Fibroblast of skin of right biceps (primary cell): ENCODE measurements at regions not wholly inside any gene's neighbourhood (a gene's known extent, or its start where the extent isn't known, plus 50 kb on each side); places are given as distances from the start of the nearest gene placed in this dataset.

Experiments used
- DNase-seq: peaks from one replicate; pipeline ENCODE4 v3.0.0-alpha.2; 2013

DNA sequence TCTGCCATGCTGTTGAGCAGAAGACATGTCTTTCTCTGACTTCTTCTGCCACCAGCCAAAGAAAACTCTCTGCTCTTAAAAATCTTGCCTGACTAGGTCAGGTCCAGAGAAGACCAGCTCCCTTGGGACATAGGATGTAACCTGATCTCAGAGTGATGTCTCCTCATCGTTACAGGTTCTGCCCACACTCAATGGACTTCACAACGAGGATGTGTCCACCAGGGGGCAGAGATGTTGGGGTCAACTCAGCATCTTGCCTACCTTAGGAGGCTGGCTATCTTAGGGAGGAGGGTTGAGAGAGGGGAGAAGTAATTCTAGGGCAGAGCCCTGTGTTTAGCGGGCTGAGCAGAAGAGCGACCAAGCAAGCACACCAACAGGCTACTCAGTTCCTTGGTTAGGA, 207.6 kb upstream of the CDH4 start:
- no peak for DNase-seq

DNA sequence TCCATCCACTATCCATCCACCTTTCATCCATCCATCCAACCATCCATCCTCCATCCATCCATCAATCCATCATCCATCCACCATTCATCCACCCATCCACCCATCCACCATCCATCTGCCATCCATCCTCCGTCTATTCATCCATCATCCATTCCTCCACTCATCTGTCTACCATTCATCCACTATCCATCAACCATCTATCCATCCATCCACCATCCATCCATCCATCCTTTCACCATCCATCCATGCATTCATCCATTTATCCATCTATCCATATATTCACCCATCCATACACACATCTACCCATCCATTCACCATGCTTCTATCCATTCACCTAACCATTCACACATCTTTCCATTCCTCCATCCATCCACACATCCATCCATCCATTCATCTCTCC, 207.0 kb upstream of the CDH4 start:
- DNase-seq: no peak

DNA sequence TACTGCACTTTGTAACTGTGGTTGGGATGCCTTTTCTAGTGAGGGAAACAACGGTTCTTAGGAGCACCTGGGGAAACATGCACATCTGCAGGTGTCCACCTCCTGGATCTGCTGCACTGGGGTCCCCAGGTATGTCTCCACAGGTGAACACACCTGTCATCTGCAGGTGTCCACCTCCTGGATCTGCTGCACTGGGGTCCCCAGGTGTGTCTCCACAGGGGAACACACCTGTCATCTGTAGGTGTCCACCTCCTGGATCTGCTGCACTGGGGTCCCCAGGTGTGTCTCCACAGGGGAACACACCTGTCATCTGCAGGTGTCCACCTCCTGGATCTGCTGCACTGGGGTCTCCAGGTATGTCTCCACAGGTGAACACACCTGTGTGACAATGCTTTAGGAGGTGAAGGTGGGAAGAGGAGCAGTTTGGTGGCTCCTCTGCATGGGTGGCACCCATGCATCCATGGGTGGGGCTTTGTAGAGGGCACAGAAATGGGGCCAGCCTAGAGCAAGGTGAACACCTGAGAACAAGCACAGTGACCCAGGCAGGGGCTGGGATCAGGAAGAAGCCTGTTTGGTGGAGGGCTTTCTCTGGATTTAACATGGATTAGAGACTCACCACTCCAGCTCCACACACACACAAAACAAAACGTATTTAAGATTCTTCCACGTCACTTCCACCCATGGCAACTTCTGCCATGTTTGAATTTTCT, 206.0 kb upstream of the CDH4 start:
- no peak for DNase-seq

- no peak for DNase-seq
Measured at GRCh38 chr20:61046721-61047351, 205.2 kb upstream of the CDH4 start.

GRCh38 chr20:61047515-61047914, 204.5 kb upstream of the CDH4 start:
- DNase-seq: no peak

- DNase-seq: no peak
Measured at GRCh38 chr20:61048302-61048701, 203.8 kb upstream of the CDH4 start.

DNA sequence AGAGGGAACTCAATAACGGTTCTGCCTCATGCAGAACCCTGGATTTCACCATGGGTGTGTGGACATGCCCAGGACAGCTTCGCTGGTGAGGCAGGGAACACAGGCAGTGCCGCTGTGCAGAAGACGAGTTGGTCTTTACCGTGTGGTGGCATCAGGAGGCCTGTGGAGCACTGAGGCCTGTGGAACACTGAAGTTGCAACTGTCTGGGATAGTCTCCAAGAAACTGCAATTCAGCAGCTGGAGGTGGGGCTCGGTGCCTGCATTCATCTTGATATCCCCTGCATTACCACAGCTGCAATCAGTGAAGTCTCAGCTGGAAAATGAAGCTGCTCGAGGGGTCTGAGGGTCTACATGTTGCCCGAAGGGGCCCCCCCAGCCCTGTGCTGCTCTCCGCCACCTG, 202.4 kb upstream of the CDH4 start:
- no peak for DNase-seq

DNA sequence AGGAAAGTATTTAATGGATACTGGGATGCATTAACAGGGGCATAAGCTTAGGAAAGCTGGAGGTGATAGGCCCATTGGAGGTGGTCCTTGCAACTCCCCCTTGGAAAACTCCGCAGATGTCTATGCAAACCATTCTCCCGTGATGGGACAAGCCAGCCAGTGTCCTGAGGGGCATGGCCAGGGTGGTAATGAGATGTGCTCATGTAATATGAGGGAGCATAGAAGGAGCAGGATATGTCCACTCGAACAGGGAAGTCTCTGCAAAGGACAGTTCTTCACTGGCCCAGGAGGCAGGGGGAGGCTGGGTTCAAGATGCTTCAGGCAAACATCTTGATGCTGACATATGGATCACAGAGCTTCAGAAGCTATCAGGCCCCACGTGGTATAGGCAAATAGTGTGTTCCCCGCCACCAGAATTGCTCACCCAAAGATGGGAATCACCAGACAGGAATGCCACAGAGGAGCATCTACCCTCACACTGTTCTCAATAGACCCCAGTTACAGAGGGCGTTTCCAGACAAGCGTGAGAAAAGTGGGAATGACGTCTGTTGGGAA, 201.6 kb upstream of the CDH4 start:
- no peak for DNase-seq

GRCh38 chr20:61052195-61052750, 199.8 kb upstream of the CDH4 start:
- no peak for DNase-seq

DNA sequence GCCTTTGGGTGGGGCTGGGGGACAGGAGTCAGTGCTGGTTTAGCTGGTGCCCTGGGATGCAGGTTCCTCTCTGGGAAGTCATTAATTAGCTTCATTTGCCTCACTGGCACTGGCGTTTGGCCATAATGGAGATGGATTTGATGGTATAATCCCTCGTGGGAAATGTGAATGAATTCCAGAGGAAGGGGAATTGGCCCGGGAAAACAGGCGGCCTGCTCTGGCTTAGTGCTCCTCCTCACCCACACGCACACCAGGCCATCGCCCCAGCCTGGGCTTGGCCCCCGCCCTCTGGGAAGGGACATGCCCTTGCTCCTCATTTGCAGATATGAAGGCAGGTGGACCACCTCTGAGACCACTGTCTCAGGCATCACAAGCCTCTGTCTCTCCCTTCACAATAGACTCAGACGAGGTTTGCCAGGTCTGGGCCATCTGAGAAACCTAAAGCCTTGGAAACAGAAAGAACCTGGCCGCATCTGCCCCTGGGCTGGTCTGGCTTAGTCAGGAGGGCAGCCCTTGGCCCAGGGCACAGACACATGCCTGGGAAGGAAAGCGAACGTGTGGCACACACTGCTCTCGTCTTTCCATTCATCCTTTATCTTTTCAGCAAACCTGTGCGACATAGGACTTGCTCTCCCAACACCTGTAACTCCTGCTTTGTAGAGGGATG, 199.2 kb upstream of the CDH4 start:
- DNase-seq: no peak

DNA sequence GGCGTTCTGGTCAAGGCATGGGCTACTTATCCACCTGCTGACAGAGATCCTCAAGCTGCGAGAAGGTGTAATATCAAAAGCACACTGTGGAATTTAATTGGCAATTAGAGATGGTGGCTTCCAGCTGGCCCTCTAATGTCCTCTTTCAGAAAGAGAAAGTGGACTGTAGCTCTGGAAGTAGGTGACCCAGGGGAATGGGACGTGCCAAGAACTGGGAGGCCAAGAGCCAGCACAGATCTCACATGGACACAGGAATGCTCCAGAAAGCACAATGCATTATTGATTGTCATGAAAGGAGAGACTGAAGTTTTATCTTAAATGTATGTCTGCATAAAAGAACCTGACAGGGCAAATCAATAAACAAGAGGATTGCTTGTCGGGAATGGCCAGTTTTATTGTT, 198.6 kb upstream of the CDH4 start:
- DNase-seq: no peak

- no peak for DNase-seq
Measured at GRCh38 chr20:61053889-61054288, 198.2 kb upstream of the CDH4 start.

DNA sequence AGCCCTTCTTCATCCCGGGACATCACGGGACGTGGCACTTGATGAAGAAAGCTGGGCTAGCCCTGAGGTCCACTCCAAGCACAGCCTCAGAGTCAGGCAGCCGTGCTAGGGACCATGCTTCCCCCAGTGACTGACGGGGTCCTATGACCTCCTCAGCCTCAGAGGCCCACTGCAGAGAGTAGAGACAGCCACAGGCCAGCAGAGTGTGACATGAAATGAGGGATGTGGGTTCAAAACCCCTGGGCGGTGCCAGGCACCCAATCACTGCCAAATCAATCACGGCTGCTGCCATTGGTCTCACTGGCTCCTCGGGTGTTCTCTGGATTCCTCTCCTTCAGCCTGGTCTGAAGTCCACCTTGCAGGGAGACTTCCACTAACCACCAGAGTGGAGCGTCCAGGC, 197.7 kb upstream of the CDH4 start:
- no peak for DNase-seq

DNA sequence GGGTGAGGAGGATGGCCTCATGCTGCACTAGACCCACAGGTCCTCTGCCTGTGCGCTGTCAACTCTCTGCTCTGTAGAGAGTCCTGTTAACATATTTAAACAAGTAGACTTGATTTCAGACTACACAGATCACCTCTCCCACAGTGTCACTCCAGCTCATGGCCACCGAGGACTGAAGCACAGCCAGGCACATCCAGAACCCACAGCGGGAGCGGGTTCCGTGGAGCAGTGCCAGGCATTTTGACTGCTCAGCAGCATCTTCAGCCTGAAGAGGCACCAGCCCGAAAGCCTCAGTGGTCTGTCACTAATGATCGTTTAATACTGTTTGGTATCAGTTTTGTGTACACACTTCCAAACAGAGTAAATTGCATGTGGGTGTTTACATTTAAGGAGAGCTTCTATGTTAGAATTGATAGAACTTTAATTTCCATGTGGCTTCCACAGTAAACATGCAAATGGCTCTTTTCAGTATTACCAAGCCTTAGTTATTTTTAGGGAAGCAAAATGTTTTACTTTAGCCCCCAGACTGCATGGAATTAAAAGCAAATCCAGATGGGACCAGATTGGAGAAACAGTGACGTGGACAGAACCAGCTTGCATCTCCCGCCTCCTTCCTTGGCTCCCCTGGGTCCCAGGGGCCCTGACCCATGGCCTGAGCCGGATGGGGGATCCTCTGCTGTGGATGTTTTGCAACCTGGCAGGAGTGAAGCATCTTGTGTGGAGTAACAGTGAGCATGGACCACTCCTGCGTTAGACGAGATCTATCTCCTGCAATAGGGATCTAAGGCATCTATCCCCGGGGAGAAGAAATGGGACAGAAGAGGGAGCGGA, 196.7 kb upstream of the CDH4 start:
- no peak for DNase-seq

DNA sequence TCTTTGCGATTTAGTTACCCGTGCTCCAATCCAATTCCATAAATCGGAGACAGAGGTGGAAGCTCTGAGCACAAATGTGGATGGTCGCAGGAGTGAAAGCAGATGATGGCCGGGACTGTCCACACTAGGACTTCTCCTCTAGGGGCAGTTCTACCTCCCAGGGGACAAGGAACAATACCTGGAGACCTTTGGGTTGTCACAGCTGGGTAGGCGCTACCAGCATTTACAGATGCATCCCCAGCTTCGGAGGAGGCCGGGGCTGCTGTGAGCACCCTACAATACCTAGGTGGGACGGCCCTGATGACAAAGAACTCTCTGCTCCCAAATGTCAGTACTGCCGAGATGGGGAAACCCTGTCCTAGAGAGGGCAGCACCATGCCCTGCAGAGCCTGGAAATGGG, 195.9 kb upstream of the CDH4 start:
- DNase-seq: no peak

GRCh38 chr20:61056627-61057442, 195.2 kb upstream of the CDH4 start:
- no peak for DNase-seq

DNA sequence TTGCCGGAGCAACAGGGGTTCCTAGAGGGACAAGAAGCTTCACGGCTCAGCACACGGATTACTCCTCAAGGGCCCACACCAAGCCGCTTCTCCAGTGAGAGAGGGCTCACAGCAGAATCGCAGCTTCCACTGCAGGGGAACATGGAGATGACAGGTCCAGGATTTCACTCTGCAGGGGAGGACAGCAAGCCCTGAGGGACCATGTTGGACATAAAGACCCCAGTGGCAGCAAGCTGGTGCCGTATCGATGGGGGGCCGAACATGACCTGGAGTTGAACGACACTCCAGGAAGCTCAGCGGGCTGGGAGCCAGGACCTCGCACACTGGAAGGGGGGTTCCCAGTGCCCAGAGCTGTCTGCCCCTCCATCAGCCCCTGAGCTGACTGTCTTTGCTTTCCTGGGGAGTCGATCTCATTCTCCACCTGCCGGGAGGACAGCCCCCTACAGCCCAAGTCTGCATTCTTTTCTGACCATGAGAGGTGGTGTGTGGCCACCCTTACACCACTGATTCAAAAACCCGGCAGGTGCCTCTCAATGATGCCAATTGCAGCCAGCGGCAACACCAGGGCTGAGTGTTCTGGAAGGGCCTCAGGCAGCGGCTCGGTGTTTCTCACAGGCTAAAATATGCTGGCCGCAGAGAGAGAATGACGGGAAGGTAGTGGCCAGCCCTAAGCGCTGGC, 194.5 kb upstream of the CDH4 start:
- no peak for DNase-seq

GRCh38 chr20:61061981-61062380, 190.1 kb upstream of the CDH4 start:
- no peak for DNase-seq

DNA sequence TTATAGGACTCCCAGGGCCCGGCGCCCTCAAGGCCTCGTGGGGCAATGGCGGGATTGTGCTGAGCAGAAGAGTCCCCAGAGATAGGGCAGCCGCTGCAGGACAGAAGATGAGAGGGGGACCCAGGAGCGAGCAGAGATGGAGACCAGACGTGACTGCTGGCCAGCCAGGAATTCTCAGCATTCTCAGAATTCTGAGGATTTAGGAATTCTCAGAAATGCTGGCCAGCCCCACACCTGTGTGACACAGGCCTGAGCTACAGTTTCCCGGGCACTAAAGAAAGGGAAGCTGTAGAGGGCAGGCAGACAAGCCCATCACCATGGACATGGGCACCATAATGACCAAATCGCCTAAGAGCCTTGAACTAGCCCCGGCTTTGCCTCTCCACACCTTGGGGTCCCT, 186.2 kb upstream of the CDH4 start:
- no peak for DNase-seq

GRCh38 chr20:61066526-61066925, 185.5 kb upstream of the CDH4 start:
- DNase-seq: no peak

DNA sequence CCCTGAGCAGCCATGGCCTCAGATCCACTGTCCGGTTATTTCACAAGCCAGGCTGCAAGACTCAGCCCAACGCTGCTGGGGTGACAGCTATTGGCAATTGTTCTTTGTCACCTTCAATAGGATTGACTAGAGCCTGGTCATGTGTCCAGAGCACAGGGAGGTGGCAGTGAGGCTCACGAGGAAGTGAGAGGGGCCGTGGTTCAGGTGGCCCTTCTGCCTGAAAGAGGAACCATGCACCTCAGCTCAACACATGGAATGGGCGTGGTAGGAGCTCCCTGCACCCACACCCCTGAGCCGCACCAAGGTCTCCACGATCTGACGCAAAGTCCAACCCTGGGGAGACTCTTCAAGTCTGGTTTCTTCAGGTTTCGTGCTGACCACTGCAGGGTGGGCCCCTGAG, 184.8 kb upstream of the CDH4 start:
- no peak for DNase-seq
